Cerebellar cortex (tissue), 1 donor: ENCODE measurements at regions not wholly inside any gene's neighbourhood (a gene's known extent, or its start where the extent isn't known, plus 50 kb on each side); places are given as distances from the start of the nearest gene placed in this dataset.

Experiments used
- DNase-seq: peaks from one replicate; pipeline ENCODE4 v3.0.0-alpha.2; 2015; ENCODE audit warnings: low spot score

DNA sequence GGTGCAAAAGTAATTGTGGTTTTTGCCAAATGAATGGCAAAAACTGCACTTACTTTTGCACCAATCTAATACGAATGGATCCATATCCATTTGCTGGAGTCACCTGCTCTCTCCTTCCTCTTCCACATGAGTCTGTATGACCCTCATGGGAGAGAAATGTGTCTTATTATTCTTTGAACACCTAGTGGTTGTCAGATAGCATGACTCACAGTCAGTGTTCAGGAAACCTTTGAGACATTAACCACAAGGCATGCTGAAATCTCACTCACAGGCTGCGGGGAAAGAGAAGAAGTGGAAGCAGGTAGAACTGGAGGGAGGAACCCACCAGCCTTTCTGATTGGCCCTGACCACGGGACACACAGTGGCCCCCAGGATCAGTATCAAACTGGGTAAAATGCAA is 222.8 kb upstream of the KLF4 start:
- DNase-seq: no peak

DNA sequence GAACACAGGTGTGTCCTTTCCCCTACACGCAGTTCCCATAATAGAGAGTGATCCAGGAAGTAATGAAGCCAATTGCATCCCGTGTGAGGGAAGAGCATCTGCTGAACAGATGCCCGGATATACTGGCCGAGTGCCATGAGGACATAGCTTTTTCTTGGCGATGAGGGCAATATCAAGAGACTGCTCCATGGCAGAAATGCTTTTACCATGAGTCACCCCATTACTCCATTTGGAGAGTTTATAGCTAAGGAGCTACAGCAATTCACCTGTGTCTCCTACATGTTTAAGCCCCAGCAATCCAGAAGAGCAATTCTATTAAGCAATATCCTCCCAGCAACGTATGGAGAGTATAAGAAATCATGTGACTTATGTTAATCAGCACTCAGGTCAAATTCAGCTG is 222.0 kb upstream of the KLF4 start:
- DNase-seq: peak; percentile 78

DNA sequence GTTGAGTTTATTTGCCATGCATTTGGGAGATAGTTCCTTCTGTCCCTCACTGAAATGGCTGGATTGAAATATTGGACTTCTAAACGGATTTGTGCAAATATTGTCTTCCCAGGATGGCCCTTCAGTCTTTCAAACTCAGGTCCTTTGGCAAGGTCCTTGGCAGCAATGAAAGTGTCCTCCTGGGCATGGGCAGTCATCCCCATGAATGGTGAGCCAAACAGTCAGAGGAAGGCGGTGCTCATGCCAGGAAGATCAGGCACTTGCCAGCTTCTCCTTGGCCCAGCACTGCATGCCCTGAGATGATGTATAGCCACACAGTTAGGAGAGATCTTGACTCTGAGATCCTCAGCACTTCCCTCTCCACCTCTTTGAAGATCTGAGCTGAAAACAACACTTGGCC is 221.4 kb upstream of the KLF4 start:
- DNase-seq: peak; percentile 92

DNA sequence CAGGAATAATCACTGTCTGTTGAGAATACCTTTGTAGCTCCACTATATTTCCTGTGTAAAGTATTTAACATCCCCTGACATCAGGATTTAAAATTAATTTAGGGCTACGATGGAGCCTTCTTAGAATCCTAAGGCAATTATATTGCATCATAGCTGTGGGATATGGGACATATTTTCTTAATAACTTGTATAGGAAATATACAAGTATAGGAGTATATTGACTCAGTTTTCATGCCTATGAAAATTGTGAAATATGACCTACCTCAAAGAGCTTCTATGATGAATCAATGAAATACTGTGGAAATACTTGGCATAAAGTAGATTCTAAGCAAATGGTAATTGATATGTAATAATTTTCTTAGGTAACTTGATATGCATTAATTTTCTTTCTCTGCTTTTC is 221.0 kb upstream of the KLF4 start:
- no peak for DNase-seq

DNA sequence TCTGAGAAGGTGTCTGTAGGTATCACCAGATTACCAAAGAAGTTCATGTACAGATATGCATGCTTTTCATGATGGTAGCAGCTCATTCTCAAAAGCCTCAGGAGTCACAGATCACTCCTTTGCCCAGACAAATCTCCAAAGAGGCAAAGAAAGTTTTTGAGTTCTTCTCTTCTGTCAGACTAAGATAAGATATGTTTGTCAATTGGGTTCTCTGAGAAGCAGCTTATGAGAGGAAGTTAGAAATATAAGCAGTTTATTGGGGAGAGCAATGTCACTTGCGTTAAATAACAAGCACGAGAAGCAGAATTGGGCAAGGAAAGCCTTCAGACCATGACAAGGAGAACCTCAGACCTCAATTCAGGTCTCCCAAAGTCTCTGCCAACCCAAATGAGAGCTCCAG is 219.2 kb upstream of the KLF4 start:
- no peak for DNase-seq

DNA sequence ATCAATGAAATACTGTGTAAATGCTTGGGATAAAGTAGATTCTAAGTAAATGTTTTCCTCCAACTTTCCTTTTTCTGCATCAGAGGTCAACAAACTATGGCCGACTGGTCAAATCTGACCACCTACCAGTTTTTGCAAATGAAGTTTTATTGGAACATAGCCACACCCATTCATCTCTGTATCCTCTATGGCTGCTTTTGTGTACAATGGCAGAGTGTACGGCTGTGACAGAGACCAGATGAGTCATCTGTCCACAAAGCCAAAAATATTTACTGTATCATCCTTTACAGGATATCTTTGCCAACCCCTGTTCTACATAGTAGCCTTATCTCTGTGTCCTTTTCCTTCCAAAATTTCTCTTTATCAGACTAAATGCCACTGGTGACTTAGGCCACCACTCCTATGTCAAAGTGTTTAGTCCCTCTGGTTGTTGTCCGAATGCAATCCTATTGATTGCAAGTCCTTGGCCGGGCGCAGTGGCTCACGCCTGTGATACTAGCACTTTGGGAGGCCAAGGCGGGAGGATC is 218.4 kb upstream of the KLF4 start:
- no peak for DNase-seq

DNA sequence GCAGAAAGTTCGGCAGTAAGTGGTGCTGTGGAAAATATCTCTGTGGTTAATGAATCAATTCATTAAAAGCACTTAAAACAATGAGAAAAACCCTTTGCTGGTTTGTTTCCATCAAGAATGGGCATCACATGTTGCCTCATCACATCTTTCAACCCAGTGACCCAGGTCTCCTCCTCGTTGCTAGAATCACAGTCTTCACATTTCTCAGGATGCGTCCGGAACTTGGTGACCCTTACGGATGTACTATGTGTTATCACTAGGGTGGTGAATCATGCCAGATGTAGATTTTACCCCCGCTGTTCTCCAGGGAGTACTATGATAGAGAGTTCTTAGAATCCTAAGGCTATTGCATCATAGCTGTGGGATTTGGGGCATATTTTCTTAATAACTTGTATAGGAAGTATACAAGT is 217.9 kb upstream of the KLF4 start:
- no peak for DNase-seq

DNA sequence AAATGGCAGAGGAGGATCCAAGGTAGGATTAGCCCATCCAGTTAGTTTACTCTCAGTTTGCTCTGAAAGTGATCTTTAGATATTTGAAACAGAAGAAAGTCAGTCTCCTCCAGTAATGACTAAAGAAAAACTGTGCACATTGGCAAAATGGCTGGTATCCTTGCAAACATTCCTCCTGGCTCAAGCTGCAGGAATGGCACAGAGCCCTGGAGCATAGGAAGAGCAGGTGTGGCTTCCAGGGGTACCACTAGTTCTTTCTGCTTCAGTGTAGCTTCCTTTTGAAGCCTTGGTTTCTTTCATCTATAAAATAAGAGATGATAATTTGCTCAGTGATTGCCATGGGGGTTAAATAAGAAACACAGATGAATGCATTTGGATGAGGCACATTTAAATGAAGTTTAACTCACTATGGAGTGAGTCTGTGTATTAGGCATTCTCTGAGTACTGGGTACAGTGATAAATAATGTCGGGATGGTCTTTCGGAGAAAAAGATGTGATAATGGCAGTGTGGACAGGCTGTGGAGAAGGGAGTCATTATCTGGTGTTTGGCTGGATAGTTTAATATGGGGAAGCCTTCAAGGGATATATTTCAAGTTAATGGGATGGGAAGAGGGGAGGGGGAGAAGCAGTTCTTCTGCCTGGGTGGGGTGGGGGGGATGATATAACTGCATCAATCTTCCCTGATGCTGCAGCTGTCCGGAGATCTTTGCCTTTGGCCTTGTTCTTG is 217.3 kb upstream of the KLF4 start:
- peak; percentile 65 for DNase-seq

DNA sequence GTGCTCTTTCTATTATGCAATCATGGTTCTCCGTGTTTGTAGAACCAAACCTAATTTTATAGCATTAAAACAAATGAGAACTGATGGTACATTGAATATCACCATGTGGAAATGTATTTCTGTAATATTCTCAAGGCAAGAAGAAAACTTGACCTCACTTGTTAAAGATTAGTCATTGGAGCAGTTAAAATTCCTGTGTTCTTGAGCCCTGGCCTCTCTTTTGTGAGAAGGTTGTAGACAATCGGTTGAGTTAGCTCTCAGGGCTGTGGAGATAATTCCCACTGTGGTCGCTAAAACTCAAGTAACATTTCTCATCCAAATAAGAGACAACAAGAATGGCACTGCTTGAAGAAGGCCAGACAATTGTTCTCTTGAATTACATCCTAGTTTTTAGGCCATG is 216.0 kb upstream of the KLF4 start:
- DNase-seq: no peak

DNA sequence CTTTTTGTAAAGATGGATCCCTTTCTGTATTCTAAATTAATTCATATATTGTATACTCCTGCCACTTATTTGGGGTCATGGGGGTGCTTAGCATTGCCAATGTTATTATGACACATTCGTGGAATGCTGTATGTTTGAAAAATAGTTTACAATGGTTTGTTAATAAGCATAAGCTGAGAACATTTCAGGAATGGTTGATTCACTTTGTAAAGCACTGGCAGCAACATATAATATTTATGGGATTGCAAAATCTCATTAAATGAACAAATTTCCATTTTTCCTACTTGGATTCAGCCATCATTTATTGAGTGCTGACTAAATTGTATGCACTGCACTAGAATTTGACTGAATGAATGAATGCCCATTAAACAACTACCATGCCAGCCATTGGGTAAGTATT is 215.2 kb upstream of the KLF4 start:
- DNase-seq: no peak

DNA sequence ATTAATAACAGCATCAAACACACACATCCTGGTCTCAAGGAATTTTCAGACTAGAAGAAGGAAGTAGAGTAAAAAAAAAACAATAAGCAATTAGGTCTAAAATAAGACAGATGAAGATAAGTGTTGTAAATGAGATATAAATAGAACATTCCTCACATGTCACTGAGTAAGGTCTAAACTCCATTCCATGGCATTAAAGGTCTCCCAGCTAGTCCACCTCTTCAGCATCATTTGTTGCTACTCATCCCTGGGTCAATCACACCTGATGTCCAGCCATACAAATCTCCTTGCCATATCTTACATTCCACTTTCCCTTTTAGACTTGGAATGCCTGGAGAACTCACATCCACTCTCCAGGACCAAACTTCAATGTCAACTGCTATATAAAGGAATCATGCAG is 214.1 kb upstream of the KLF4 start:
- DNase-seq: no peak

DNA sequence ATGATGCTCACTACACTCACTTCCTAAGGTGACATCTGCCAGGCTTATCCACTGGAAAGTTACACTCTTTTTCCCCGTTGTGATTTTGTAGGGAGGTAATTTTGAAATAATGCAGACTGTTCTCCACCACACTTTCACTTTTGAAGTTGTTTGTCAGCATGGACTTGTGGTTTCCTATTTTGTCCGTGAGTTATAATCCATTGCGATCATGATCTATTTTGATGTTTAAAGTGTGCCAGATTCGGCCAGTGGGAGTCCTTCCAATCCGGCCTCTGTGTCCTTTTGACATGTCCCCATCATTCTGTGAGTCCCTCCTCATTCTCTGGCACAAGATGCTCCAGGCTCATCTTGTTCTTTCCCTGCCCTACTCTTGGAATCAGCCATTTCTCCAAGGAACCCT is 211.3 kb upstream of the KLF4 start:
- DNase-seq: no peak

DNA sequence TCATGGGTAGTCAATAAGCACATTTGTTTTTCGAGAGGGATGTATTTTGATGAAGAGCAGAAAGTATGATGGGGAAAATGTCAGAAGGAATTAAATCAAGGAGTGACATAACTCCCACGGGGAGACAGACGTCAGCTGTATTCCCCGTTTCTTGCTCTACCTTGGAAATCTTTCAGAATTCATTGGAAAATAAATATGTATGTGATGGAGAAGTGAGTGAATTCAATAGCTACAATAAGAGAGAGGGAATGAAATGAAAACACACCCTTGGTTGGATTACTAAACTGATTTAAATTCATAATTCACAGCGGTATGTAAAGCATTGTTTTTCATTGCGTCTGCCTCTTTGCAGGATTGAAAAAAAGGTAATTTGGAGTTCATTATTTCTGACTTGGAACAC is 209.7 kb upstream of the KLF4 start:
- no peak for DNase-seq

DNA sequence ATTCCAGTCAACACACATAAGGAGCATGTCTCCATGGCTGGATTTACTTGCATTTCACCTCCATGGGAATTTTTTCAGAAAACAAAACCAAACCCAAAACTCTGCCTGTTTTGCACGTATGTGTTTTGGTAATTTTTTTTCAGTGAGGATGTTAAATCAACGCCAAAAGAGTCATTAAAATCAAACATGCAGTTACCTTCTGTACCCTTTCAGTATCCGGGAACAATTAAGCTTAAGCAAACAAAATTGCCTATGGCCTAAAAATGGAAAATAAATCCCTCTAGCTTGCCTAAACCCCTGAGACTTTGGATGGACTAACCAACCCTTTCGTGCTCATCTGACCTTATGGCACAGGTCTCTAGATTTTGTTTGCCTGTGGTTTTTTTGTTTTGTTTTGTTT is 209.2 kb upstream of the KLF4 start:
- DNase-seq: no peak

DNA sequence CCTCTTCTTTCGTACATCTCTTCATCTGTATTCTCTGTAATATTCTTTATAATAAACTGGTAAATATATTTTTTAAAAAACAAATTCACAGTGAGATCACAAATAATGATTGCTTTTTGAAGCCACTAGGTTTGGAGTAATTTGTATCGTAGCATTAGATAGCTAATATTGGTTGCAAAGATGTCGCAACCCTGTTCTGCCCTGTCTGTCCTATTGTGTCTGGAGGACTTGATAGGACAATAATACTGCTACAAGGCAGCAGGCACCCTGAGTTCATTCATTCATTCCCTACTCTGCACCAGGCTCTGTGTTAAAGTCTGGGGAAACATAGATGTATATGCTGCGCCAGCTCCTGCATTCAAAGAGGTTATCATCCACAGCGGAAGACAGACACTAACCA is 206.7 kb upstream of the KLF4 start:
- DNase-seq: no peak

DNA sequence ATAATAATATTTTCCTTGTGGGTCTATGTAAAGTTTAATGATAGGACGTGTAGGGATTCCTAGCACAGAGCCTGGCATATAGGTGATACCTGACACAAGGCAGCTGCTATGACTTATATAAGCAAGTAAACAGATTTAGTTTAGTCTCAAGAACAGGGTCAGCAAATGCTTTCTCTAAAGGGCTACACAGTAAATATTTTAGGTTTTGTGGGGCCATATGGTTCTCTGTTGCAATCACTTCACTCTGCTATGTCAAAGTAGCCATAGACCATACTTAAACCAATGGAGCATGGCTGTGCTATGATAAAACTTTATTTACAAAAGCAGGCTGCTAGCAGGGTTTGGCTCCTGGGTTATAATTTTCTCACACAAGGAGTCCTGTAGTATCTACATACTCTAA is 204.8 kb upstream of the KLF4 start:
- DNase-seq: no peak

DNA sequence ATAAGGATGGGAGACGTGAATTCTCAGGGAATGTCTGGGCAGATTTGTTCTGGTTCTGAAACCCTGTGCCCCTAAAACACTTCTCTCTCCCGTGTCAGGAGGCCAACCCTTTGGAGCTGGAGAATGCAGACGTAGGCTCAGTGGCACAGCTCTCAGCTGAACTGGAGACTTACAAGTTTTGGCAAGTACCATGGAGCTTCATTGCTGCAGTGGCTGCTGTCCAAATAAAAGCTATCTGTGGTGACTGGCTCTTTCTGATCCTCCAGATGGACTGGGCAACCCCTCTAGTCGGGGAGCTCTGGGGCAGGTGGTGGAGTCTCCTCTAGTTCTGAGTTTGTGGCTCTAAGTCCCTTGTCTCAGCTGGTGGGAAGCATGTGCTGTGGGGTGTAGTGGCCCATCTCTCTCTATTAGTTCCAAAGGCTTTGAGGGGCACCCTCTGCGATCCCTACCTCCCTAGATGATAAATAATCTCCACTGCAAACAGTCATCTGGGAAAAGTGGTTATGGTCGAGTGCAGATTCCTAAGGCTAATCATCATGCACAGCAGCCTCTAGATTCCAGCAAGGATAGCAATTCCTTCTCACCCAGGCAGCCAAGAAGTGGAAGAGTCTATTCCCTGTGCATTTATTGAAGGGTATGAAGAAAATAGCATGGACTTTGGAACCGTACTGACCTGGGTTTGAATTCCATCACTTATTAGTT is 204.2 kb upstream of the KLF4 start:
- peak; percentile 80 for DNase-seq

DNA sequence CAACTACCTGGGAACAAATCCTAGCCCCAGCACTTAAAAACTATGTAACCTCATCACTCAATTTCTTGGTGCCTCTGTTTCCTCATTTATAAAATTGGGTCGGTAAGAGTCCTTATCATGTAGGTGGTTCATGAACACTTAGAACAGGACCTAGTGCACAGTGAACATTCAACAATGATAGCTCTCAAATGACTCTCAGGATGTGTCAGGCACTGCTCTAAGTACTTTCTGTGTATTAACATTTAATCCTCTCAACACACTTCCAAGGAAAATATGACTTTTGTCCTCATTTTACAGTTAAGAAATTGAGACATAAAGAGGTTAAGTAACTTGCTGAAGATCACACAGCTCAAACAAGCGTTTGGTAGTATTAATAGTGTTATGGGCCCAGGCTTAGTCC is 202.1 kb upstream of the KLF4 start:
- DNase-seq: no peak

DNA sequence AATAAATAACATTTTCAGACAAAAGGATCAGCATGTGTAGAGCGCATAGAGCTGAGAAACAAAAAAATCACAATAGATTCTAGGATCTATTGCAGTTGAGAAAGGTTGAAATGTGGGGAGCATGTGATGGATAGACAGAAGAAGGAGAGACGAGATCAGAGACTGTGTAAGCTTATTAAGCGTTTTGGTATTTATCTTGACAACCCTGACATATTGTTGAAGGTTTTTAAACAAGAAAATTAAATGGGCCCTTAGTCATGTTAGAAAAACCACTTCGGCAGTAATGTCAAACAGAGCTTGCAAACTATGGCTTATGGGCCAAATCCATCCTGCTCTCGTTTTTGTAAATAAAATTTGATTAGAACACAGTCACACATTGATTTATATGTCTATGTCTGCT is 200.5 kb upstream of the KLF4 start:
- DNase-seq: no peak

DNA sequence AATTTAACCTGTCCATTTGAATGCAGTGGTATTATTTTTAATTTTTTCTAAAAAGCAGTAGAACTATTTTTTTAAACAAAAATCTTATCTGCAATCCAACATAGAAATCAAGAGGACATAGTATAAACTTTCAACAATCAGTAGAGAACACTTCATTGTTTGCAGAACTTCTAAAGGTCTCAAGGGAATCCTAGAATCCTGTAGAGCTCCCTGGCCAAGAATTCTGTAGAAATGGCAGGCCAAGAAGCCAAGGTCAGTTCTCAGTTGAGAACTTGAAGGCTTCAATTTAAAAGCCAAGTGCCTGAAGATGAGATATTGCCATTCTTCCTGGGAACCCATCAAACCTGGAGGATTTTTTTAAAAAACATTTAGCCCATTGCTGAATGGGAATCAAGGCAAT is 199.2 kb upstream of the KLF4 start:
- no peak for DNase-seq

DNA sequence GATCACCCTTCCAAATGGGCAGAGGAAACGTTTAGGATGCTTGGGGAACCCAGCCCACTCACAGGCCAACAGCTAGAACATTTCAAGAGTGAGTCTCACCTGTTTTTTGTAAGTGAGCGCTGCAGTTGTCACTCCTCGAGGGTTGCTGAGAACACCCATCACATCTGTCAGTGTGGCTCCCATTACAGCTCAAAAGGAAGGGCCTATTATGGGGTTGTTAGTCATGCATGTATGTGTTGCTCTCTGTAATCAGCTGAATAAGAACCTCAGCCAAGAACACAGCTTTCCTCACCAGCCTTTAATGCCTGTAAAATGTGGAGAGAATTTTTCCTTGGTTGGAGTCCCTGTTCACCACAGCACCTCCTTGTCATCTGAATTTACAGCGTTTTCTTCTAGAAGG is 196.3 kb upstream of the KLF4 start:
- no peak for DNase-seq

DNA sequence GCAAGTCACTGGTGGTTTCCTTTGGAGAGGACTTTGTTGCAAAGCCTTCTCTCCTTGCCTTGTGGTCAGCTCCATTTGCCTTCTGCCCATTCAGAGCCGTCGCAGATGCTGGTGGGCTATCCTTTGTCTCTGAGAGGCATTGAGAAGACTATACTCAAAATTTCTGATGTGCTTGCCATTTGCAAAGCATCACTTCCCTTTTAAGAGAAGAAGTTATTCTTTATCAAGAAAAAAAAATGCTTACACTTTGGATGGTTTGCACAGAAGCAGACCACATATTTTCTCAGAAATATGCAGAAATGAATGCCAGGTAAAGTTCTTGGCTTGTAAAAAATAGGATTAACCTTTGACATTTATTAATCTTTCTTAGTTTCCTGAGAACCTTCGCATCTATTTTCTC is 195.8 kb upstream of the KLF4 start:
- no peak for DNase-seq

DNA sequence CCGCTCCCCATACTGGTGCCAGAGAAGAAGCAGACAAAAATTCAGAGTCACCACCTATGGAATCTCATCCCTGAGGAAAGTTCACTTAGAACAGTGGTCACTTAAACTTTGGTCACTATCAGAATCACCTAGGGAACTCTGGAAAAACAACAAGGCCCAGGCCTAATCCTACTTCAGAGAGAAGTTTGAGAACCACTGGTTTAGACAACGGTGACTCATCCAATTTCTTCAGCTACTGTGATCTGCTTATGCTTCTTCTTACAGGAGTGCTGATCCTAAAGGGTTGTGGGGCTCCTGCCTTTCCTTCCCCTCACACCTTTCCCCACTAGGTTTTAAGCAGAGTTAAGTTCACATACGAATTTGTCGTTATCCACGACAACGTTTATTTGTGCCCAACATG is 194.7 kb upstream of the KLF4 start:
- no peak for DNase-seq

DNA sequence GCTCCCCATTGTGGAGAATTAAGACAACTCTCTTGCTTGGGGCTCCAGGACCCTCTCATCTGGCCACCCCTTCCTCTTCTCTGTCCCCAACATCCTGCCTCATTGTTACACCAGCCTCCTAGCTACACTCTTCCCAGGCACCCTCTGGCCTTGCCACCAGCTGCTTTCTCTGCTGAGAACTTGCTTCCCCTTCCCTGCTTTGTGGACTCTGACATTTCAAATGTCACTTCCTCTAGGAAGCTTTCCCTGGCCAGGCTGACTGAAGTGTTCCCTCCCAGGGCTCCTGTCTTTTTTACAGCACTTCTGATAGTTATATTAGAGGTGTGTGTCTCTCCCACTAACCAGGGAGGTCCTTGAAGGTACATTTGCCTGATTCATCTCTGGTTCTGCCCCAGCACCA is 194.0 kb upstream of the KLF4 start:
- no peak for DNase-seq
